ENCODE measurements at regions not wholly inside any gene's neighbourhood (a gene's known extent, or its start where the extent isn't known, plus 50 kb on each side); places are given as distances from the start of the nearest gene placed in this dataset.

DNA sequence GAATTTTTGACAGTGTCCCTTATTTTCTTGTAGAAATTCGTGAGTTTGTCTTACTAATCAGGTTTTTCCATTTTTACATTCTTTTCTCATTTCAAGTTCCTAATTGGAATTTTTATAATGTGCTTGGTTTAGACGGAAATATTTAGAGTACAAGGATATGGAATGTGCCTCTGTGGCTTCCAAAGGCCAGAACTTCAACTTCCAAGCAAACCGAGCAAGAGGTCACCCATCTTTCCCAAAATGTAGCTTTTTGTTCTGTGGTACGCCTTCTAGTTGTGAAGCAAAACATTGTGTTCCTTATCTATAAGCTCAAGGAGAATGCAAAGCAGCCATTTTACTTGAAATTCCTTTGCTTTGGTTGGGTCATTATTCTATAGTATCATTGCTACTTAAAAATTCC is 212.8 kb upstream of the PACRGL start:
- no peaks in the 10 kb centered on the region for H3K4me1 Mint-ChIP-seq

More for the DNA sequence above, 212.8 kb upstream of the PACRGL start:
- no peak overlapping the region for H2BK120ac ChIP-seq (ENCODE audit: low read depth, low read length, poor library complexity, severe bottlenecking)
- no peak overlapping the region for H2BK5ac ChIP-seq (ENCODE audit: insufficient read length, low read length)
- no peak overlapping the region for H3K23ac ChIP-seq (ENCODE audit: insufficient read length, low read depth, low read length)
- no peaks in the 10 kb centered on the region for H3K9me3 Mint-ChIP-seq
- no peaks in the 10 kb centered on the region for H4K20me1 ChIP-seq (ENCODE audit: control insufficient read depth, insufficient read depth, insufficient read length)
- no peak for DNase-seq
- no peak overlapping the region for H3T11ph ChIP-seq (ENCODE audit: low read length)
- H3K56ac ChIP-seq (ENCODE audit: insufficient read length, low read depth, low read length) = no peak overlapping the region
- TF ChIP-seq, protein P1, sequence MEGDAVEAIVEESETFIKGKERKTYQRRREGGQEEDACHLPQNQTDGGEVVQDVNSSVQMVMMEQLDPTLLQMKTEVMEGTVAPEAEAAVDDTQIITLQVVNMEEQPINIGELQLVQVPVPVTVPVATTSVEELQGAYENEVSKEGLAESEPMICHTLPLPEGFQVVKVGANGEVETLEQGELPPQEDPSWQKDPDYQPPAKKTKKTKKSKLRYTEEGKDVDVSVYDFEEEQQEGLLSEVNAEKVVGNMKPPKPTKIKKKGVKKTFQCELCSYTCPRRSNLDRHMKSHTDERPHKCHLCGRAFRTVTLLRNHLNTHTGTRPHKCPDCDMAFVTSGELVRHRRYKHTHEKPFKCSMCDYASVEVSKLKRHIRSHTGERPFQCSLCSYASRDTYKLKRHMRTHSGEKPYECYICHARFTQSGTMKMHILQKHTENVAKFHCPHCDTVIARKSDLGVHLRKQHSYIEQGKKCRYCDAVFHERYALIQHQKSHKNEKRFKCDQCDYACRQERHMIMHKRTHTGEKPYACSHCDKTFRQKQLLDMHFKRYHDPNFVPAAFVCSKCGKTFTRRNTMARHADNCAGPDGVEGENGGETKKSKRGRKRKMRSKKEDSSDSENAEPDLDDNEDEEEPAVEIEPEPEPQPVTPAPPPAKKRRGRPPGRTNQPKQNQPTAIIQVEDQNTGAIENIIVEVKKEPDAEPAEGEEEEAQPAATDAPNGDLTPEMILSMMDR (conservative IDR thresholded peaks at IDR 0.05) = no peak
- no peak overlapping the region for H2BK12ac ChIP-seq (ENCODE audit: insufficient read length, low read depth, low read length)
- H2AK5ac ChIP-seq (ENCODE audit: insufficient read length, low read length) = no peak overlapping the region
- H4K5ac ChIP-seq (ENCODE audit: insufficient read length, low read depth, low read length) = no peak overlapping the region
- no peak overlapping the region for H2AFZ ChIP-seq (ENCODE audit: low read length)
- H3K27me3 ChIP-seq (ENCODE audit: insufficient read depth, low read length) = no peaks in the 10 kb centered on the region
- WGBS (ENCODE audit: extremely low coverage, insufficient read length, low lambda C conversion rate) = no CpG with 5 or more reads among the region's 4 CpGs
- no peak overlapping the region for H3K14ac ChIP-seq (ENCODE audit: insufficient read depth, low read length)
- no peaks in the 10 kb centered on the region for H3K23me2 ChIP-seq (ENCODE audit: insufficient read length, low read depth, low read length, poor library complexity, severe bottlenecking)
- H4K91ac ChIP-seq (ENCODE audit: insufficient read length, low read depth, low read length) = no peak overlapping the region
- no peak overlapping the region for H3K27ac Mint-ChIP-seq
- no peaks in the 10 kb centered on the region for H3K27me3 Mint-ChIP-seq (ENCODE audit: low read depth)
- no peak overlapping the region for H3K4me2 ChIP-seq (ENCODE audit: insufficient read depth, insufficient read length, low read length)
- H2BK15ac ChIP-seq (ENCODE audit: low read depth, low read length) = no peak overlapping the region
- H3K79me2 ChIP-seq (ENCODE audit: insufficient read depth, low read length) = no peaks in the 10 kb centered on the region
- H3K4me1 ChIP-seq (ENCODE audit: insufficient read depth, low read length) = no peaks in the 10 kb centered on the region
- no peak overlapping the region for H4K8ac ChIP-seq (replicated peaks; ENCODE audit: insufficient read length, low read depth, low read length)
- H3K4me3 Mint-ChIP-seq = no peak overlapping the region
- H3K9ac ChIP-seq (ENCODE audit: extremely low read depth, insufficient read length, low read length) = no peak overlapping the region
- no peak overlapping the region for H2BK20ac ChIP-seq (ENCODE audit: low read depth, low read length, poor library complexity, severe bottlenecking)
- H3K79me1 ChIP-seq (ENCODE audit: insufficient read depth, low read depth, low read length, poor library complexity, severe bottlenecking) = no peaks in the 10 kb centered on the region
- H3K27ac ChIP-seq (ENCODE audit: insufficient read length, low read depth, low read length) = no peak overlapping the region
- no peaks in the 10 kb centered on the region for H3K36me3 Mint-ChIP-seq (ENCODE audit: insufficient read depth in 1 of 3, low read depth in 3 of 3)
- no peaks in the 10 kb centered on the region for H3K9me3 ChIP-seq (ENCODE audit: control insufficient read depth, low read depth, low read length)
- H3K18ac ChIP-seq (ENCODE audit: insufficient read length, low read depth, low read length) = no peak overlapping the region
- no peak overlapping the region for H3K4ac ChIP-seq (ENCODE audit: low read depth, low read length)
